GM21717 (cell line): ENCODE measurements at regions not wholly inside any gene's neighbourhood (a gene's known extent, or its start where the extent isn't known, plus 50 kb on each side); places are given as distances from the start of the nearest gene placed in this dataset.

ENCODE experiments used
- ATAC-seq: cut with Tn5 transposase; IDR thresholded peaks from one replicate; pipeline ENCODE4 v1.9.1; 2021; ENCODE audit warnings: mild to moderate bottlenecking, moderate library complexity; ENCODE audit not compliant: unreplicated experiment

- ATAC-seq = no peak
These were observed 337.6 kb upstream of the B3GALT2 start for GRCh38 chr1:193524021-193524420.

- ATAC-seq = no peak
These were observed 334.1 kb upstream of the B3GALT2 start for GRCh38 chr1:193520472-193520871.

GRCh38 chr1:193519922-193520321 lies 333.5 kb upstream of the B3GALT2 start:
- ATAC-seq = no peak

GRCh38 chr1:193516755-193517388 lies 330.5 kb upstream of the B3GALT2 start:
- no peak for ATAC-seq

- ATAC-seq = no peak
These were observed 328.0 kb upstream of the B3GALT2 start for GRCh38 chr1:193514397-193514796.

GRCh38 chr1:193513032-193513431 lies 326.6 kb upstream of the B3GALT2 start:
- ATAC-seq = no peak

- ATAC-seq = no peak
These were observed 318.5 kb upstream of the B3GALT2 start for GRCh38 chr1:193504920-193505319.

- ATAC-seq = no peak
These were observed 311.8 kb upstream of the B3GALT2 start for GRCh38 chr1:193498088-193498655.

- no peak for ATAC-seq
These were observed 308.0 kb upstream of the B3GALT2 start for GRCh38 chr1:193494368-193494767.

GRCh38 chr1:193489191-193489590 lies 302.8 kb upstream of the B3GALT2 start:
- ATAC-seq = no peak

- no peak for ATAC-seq
These were observed 301.3 kb upstream of the B3GALT2 start for GRCh38 chr1:193487722-193488121.

GRCh38 chr1:193486671-193487229 lies 300.3 kb upstream of the B3GALT2 start:
- no peak for ATAC-seq

- ATAC-seq = no peak
These were observed 294.3 kb upstream of the B3GALT2 start for GRCh38 chr1:193480755-193481154.

GRCh38 chr1:193479187-193479586 lies 292.8 kb upstream of the B3GALT2 start:
- ATAC-seq = peak; percentile 99

- ATAC-seq = no peak
These were observed 290.3 kb upstream of the B3GALT2 start for GRCh38 chr1:193476748-193477147.

GRCh38 chr1:193473932-193474331 lies 287.5 kb upstream of the B3GALT2 start:
- no peak for ATAC-seq

GRCh38 chr1:193472838-193473398 lies 286.5 kb upstream of the B3GALT2 start:
- no peak for ATAC-seq

GRCh38 chr1:193472430-193472829 lies 286.0 kb upstream of the B3GALT2 start:
- no peak for ATAC-seq

GRCh38 chr1:193471981-193472380 lies 285.6 kb upstream of the B3GALT2 start:
- no peak for ATAC-seq

GRCh38 chr1:193463326-193463932 lies 277.0 kb upstream of the B3GALT2 start:
- no peak for ATAC-seq

- peak; percentile 49 for ATAC-seq
These were observed 276.4 kb upstream of the B3GALT2 start for GRCh38 chr1:193462629-193463320.
